ENCODE measurements at regions not wholly inside any gene's neighbourhood (a gene's known extent, or its start where the extent isn't known, plus 50 kb on each side); places are given as distances from the start of the nearest gene placed in this dataset.

GRCh38 chr1:234537236-234537635 is 58.3 kb upstream of the TARBP1 start:
- peaks cover 95% of the 10 kb centered on the region for H3K4me1 ChIP-seq
- no peak for ATAC-seq
- 48 to 70% (median 50%) methylated on average over 5 of the region's 5 CpGs for WGBS, 3 donors

DNA sequence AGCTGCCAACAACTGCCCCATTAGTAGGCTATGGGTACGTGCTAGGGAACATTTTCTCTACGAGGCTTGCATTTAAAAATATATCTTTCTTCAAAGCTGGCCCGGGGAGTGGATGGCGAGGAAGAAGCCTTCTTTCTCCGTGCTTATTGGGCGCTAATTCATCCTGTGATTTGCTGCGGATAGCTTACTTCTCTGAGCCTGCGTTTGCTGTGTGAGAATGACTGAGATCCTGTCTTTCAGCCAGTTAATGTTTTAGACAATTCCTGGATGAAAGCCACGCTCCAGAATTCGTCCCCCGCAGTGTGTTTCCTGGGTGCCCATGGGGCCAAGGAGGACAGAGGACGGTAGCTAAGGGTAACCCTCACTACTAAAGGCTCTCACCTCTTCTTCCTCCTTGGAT is 57.8 kb upstream of the TARBP1 start:
- peaks cover 94% of the 10 kb centered on the region for H3K4me1 ChIP-seq
- TF ChIP-seq, protein P1, sequence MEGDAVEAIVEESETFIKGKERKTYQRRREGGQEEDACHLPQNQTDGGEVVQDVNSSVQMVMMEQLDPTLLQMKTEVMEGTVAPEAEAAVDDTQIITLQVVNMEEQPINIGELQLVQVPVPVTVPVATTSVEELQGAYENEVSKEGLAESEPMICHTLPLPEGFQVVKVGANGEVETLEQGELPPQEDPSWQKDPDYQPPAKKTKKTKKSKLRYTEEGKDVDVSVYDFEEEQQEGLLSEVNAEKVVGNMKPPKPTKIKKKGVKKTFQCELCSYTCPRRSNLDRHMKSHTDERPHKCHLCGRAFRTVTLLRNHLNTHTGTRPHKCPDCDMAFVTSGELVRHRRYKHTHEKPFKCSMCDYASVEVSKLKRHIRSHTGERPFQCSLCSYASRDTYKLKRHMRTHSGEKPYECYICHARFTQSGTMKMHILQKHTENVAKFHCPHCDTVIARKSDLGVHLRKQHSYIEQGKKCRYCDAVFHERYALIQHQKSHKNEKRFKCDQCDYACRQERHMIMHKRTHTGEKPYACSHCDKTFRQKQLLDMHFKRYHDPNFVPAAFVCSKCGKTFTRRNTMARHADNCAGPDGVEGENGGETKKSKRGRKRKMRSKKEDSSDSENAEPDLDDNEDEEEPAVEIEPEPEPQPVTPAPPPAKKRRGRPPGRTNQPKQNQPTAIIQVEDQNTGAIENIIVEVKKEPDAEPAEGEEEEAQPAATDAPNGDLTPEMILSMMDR (IDR thresholded peaks at IDR 0.05) = no peak

More at GRCh38 chr1:234537236-234537635, 58.3 kb upstream of the TARBP1 start:
- DNase-seq = peak in 1 of 2 donors; percentile 41
- Histone ChIP-seq H3K27me3 (ENCODE audit: insufficient read depth in 3 of 3, low read length in 2 of 3) (no peaks in the 10 kb centered on the region), H3K9me3 (no peaks in the 10 kb centered on the region), H3K27ac (peak overlapping the region; percentile 98), H3K4me3 (no peak overlapping the region), H3K36me3 (ENCODE audit: insufficient read depth in 1 of 2, low read depth in 1 of 2) (no peaks in the 10 kb centered on the region)
- TF ChIP-seq, protein P1 (IDR thresholded peaks at IDR 0.05) = no peak
- intact Hi-C loops (cut with DNase I) = loop anchor here in 1 of 2 donors (5.0 kb wide), 1 partner anchor 540 kb away; no protein-coding TSS in a partner anchor

DNA sequence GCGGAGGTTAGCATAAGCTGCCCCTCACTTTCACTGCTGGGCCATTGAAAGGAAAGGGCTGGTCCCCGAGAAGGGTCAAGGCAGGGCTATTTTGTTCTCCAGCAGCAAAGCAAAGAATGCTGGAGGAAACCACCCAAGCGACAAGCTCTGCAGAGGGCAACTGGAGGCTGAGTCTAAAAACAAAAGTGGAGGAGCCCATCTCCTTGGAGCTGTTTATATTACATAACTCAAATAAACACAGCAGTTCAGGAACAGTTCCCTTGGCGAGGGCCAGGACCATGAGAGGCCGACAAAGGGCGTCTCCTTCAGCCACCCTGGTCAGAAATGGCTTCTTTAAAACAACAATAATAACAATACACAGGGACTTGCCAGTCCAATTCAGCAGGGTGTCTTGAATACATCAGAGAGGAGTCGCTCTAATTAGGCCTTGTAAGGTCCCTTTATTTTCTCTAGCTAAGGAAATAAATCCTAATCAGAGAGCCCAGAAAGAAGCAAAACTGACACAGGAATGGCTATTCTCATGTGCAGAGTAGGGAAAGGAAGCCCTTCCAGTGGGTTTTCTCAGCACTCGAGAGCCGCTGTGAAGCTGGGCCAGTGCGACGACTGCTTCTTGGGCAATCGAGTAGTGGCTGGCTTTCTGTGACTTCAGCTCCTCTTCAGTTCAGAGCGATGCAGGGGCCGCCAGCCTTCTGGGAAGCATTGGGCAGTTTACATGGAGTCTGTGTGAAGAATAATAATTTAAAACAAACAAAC is 57.0 kb upstream of the TARBP1 start:
- TF ChIP-seq, protein P1 (IDR thresholded peaks at IDR 0.05) = no peak
- Histone ChIP-seq H3K27ac (peak overlapping the region; percentile 98), H3K4me1 (peaks cover 94% of the 10 kb centered on the region), H3K27me3 (ENCODE audit: insufficient read depth in 3 of 3, low read length in 2 of 3) (no peaks in the 10 kb centered on the region), H3K36me3 (ENCODE audit: insufficient read depth in 1 of 2, low read depth in 1 of 2) (no peaks in the 10 kb centered on the region), H3K9me3 (no peaks in the 10 kb centered on the region), H3K4me3 (peak overlapping the region; percentile 3)
- WGBS, 3 donors = 17 to 22% (median 18%) methylated on average over 14 of the region's 14 CpGs
- DNase-seq (peak; percentile 55 to 77), ATAC-seq (no peak)
- intact Hi-C loops (cut with DNase I) = loop anchor here in 1 of 2 donors (5.0 kb wide), 1 partner anchor 541 kb away; no protein-coding TSS in a partner anchor

More for the DNA sequence above, 57.8 kb upstream of the TARBP1 start:
- Histone ChIP-seq H3K4me3 (no peak overlapping the region), H3K9me3 (no peaks in the 10 kb centered on the region), H3K27ac (peak overlapping the region; percentile 98), H3K27me3 (ENCODE audit: insufficient read depth in 3 of 3, low read length in 2 of 3) (no peaks in the 10 kb centered on the region), H3K36me3 (ENCODE audit: insufficient read depth in 1 of 2, low read depth in 1 of 2) (no peaks in the 10 kb centered on the region)
- DNase-seq = peak in 1 of 2 donors; percentile 26
- intact Hi-C loops (cut with DNase I) = loop anchor here in 1 of 2 donors (5.0 kb wide), 1 partner anchor 541 kb away; no protein-coding TSS in a partner anchor
- WGBS, 3 donors = 14 to 29% (median 15%) methylated on average over 12 of the region's 12 CpGs
- ATAC-seq = no peak

DNA sequence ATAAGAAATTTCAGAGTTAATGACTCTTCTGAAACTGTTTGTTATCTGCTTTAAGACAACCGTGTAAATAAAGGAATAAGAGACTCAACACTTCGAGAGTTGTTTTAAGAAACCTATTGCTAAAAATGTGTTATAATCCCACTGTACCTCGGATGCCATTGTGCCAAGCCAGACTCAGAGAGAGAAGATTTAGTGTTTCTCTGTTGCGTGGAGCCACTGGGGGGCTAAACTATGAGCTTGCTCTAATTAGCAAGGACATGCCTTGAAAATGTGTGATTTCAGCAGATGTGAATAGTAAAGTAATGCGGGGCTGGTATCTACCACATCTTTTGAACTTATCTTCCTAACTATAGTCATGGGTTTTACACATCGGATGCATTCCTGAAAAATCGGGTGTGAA is 56.2 kb upstream of the TARBP1 start:
- intact Hi-C loops (cut with DNase I) = loop anchor here in 1 of 2 donors (5.0 kb wide), 1 partner anchor 542 kb away; no protein-coding TSS in a partner anchor
- ATAC-seq = no peak

More for the DNA sequence above, 56.2 kb upstream of the TARBP1 start:
- no peaks in the 10 kb centered on the region for H3K27me3 ChIP-seq (ENCODE audit: insufficient read depth in 3 of 3, low read length in 2 of 3)
- no peaks in the 10 kb centered on the region for H3K9me3 ChIP-seq
- H3K27ac ChIP-seq = peak overlapping the region; percentile 98
- H3K4me1 ChIP-seq = peaks cover 92% of the 10 kb centered on the region
- no peak for DNase-seq
- no peaks in the 10 kb centered on the region for H3K36me3 ChIP-seq (ENCODE audit: insufficient read depth in 1 of 2, low read depth in 1 of 2)
- no peak overlapping the region for H3K4me3 ChIP-seq
- TF ChIP-seq, protein P1 (IDR thresholded peaks at IDR 0.05) = no peak
- 44 to 54% (median 49%) methylated on average over 7 of the region's 7 CpGs for WGBS, 3 donors
